Motor neuron (in vitro differentiated cells): ENCODE measurements at regions not wholly inside any gene's neighbourhood (a gene's known extent, or its start where the extent isn't known, plus 50 kb on each side); places are given as distances from the start of the nearest gene placed in this dataset.
"Not testable (repeated sequence)": the region's sequence is repeated elsewhere in the genome, so short reads cannot be mapped to it uniquely, and the experiment has no call there.

Source experiments
- ATAC-seq, 8 experiments: fragments of 200-7000 bp; cut with Tn5 transposase; replicated peaks in 6 of 8; 2 replicates each; pipeline ENCODE4 v1.8.0; 2021; ENCODE audit warnings: mild to moderate bottlenecking in 8 of 8, moderate library complexity in 8 of 8
- H3K27ac ChIP-seq, 2 donors: fragments of 250-450 bp; sonication (Bioruptor Pico); 2 replicates each; pipeline ENCODE4 v1.9.0; 2021; ENCODE audit warnings: antibody characterized with exemption in 2 of 2, mild to moderate bottlenecking in 2 of 2, moderate library complexity in 1 of 2
- H3K4me1 ChIP-seq, 2 donors: fragments of 250-450 bp; sonication (Bioruptor Pico); replicated peaks in 1 of 2; 2 replicates each; pipeline ENCODE4 v1.6.1; 2021; ENCODE audit warnings: antibody characterized with exemption in 2 of 2, mild to moderate bottlenecking in 2 of 2, moderate library complexity in 1 of 2
- H3K4me3 ChIP-seq, 5 donors: fragments of 250-450 bp; sonication (Bioruptor Pico); 2 replicates each; pipeline ENCODE4 v1.9.0; 2021; ENCODE audit warnings: antibody characterized with exemption in 5 of 5, mild to moderate bottlenecking in 5 of 5, moderate library complexity in 4 of 5
- WGBS, 10 experiments: fragments of 450-650 bp; shearing (Covaris generic); methylation state at CpG; one replicate each; pipeline ENCODE4 v1.0.0; 2022; 5-methylcytosine and 5-hydroxymethylcytosine counted together
- in situ Hi-C, 9 experiments: fragments of 400-800 bp; cut with MboI; loops; one replicate each; pipeline ENCODE4 v1.15.0; 2021; ENCODE audit warnings: low sequenced_read_pairs in 9 of 9, low pct_unique_long_range_greater_than_20kb in 2 of 9; ENCODE audit not compliant: unreplicated experiment in 9 of 9

- ATAC-seq: no peak
- WGBS, 10 experiments: 6 to 87% (median 67%) methylated on average over 1 to 3 of the region's 3 CpGs
- in situ Hi-C loops: no loop called here
- H3K27ac ChIP-seq: no peak overlapping the region
- H3K4me1 ChIP-seq: peaks cover 0 to 5% of the 10 kb centered on the region in 2 donors
- no peak overlapping the region for H3K4me3 ChIP-seq
Measured at GRCh38 chr7:113606325-113606724, 312.5 kb downstream of the PPP1R3A start.

- in situ Hi-C loops, H3K27ac ChIP-seq, H3K4me1 ChIP-seq, H3K4me3 ChIP-seq: not testable (repeated sequence)
- WGBS, 10 experiments: 0 to 88% (median 78%) methylated on average over 1 to 2 of the region's 2 CpGs; no CpG with 5 or more reads in 3 of the 10 experiments
- ATAC-seq: peak in 1 of 8 experiments; percentile 70
Measured at GRCh38 chr7:113600428-113600827, 318.4 kb downstream of the PPP1R3A start.

GRCh38 chr7:113593455-113593854 is 325.4 kb downstream of the PPP1R3A start:
- ATAC-seq, H3K27ac ChIP-seq, H3K4me1 ChIP-seq, H3K4me3 ChIP-seq, in situ Hi-C loops: not testable (repeated sequence)
- WGBS, 10 experiments: 55 to 80% methylated on average over 1 to 4 of the region's 30 CpGs; no CpG with 5 or more reads in 8 of the 10 experiments

- 30 to 87% (median 80%) methylated on average over 1 to 4 of the region's 8 CpGs; no CpG with 5 or more reads in 4 of the 10 experiments for whole genome bisulfite sequencing, 10 experiments
- H3K4me3 ChIP-seq, ATAC-seq, in situ Hi-C loops, H3K4me1 ChIP-seq, H3K27ac ChIP-seq: not testable (repeated sequence)
Measured at GRCh38 chr7:113592924-113593323, 325.9 kb downstream of the PPP1R3A start.

GRCh38 chr7:113582471-113582870 is 336.3 kb downstream of the PPP1R3A start:
- H3K4me1 ChIP-seq: no peaks in the 10 kb centered on the region
- no peak overlapping the region for H3K27ac ChIP-seq
- peak in 1 of 8 experiments; percentile 36 for ATAC-seq
- in situ Hi-C loops: no loop called here
- H3K4me3 ChIP-seq: no peak overlapping the region

- WGBS, 10 experiments: 41 to 100% (median 86%) methylated on average over 2 to 8 of the region's 8 CpGs; no CpG with 5 or more reads in 3 of the 10 experiments
- not testable (repeated sequence) for H3K27ac ChIP-seq
Measured at GRCh38 chr7:113563257-113563656, 355.6 kb downstream of the PPP1R3A start.

GRCh38 chr7:113562801-113563200 is 356.0 kb downstream of the PPP1R3A start:
- Histone ChIP-seq H3K27ac (no peak overlapping the region), H3K4me1 (no peaks in the 10 kb centered on the region), H3K4me3 (no peak overlapping the region)
- 0 to 100% (median 80%) methylated on average over 1 of the region's 1 CpG; no CpG with 5 or more reads in 3 of the 10 experiments for WGBS, 10 experiments
- in situ Hi-C loops: no loop called here
- ATAC-seq: no peak

More at GRCh38 chr7:113563257-113563656, 355.6 kb downstream of the PPP1R3A start:
- H3K4me3 ChIP-seq, ATAC-seq, H3K4me1 ChIP-seq, in situ Hi-C loops: not testable (repeated sequence)

GRCh38 chr7:113562242-113562641 is 356.6 kb downstream of the PPP1R3A start:
- no peak overlapping the region for H3K4me3 ChIP-seq
- no peaks in the 10 kb centered on the region for H3K4me1 ChIP-seq
- H3K27ac ChIP-seq: no peak overlapping the region
- in situ Hi-C loops: no loop called here
- no peak for ATAC-seq

- 0 to 83% (median 59%) methylated on average over 1 to 2 of the region's 2 CpGs; no CpG with 5 or more reads in 4 of the 10 experiments for WGBS, 10 experiments
- ATAC-seq: no peak
- in situ Hi-C loops: no loop called here
- no peak overlapping the region for H3K4me3 ChIP-seq
- H3K27ac ChIP-seq: no peak overlapping the region
- H3K4me1 ChIP-seq: no peaks in the 10 kb centered on the region
Measured at GRCh38 chr7:113561446-113561845, 357.4 kb downstream of the PPP1R3A start.

GRCh38 chr7:113550966-113551365 is 367.8 kb downstream of the PPP1R3A start:
- ATAC-seq: no peak
- 0 to 100% (median 54%) methylated on average over 1 of the region's 1 CpG; no CpG with 5 or more reads in 5 of the 10 experiments for WGBS, 10 experiments
- no peaks in the 10 kb centered on the region for H3K4me1 ChIP-seq
- in situ Hi-C loops: no loop called here
- no peak overlapping the region for H3K4me3 ChIP-seq
- no peak overlapping the region for H3K27ac ChIP-seq

- Histone ChIP-seq H3K27ac (no peak overlapping the region), H3K4me3 (no peak overlapping the region), H3K4me1 (no peaks in the 10 kb centered on the region)
- in situ Hi-C loops: no loop called here
- ATAC-seq: no peak
Measured at GRCh38 chr7:113548561-113548960, 370.2 kb downstream of the PPP1R3A start.

- H3K4me3 ChIP-seq: no peak overlapping the region
- no peak for ATAC-seq
- H3K4me1 ChIP-seq: no peaks in the 10 kb centered on the region
- in situ Hi-C loops: no loop called here
- no peak overlapping the region for H3K27ac ChIP-seq
Measured at GRCh38 chr7:113548137-113548536, 370.7 kb downstream of the PPP1R3A start.

- Histone ChIP-seq H3K27ac (no peak overlapping the region), H3K4me3 (no peak overlapping the region), H3K4me1 (no peaks in the 10 kb centered on the region)
- ATAC-seq: peak in 1 of 8 experiments; percentile 32
- in situ Hi-C loops: no loop called here
- WGBS, 10 experiments: 7 to 100% (median 89%) methylated on average over 2 of the region's 2 CpGs
Measured at GRCh38 chr7:113521468-113521867, 397.3 kb downstream of the PPP1R3A start.

- whole genome bisulfite sequencing, 10 experiments: 0 to 100% (median 67%) methylated on average over 1 to 5 of the region's 5 CpGs; no CpG with 5 or more reads in 1 of the 10 experiments
- no peak for ATAC-seq
- Histone ChIP-seq H3K4me3 (no peak overlapping the region), H3K27ac (no peak overlapping the region), H3K4me1 (no peaks in the 10 kb centered on the region)
- in situ Hi-C loops: no loop called here
Measured at GRCh38 chr7:113519472-113519871, 399.3 kb downstream of the PPP1R3A start.
